ENCODE measurements at regions not wholly inside any gene's neighbourhood (a gene's known extent, or its start where the extent isn't known, plus 50 kb on each side); places are given as distances from the start of the nearest gene placed in this dataset.

- Histone ChIP-seq H3K9me3 (ENCODE audit: low read depth, low read length) (peaks cover 8% of the 10 kb centered on the region), H3K4me3 (ENCODE audit: low read length) (no peak overlapping the region), H3K27me3 (ENCODE audit: insufficient read depth, low read length) (no peaks in the 10 kb centered on the region), H3K4me1 (ENCODE audit: insufficient read depth, low read length) (peaks cover 10% of the 10 kb centered on the region)
These were observed 121.5 kb upstream of the EGLN3 start for GRCh38 chr14:34072401-34072800.

- no peaks in the 10 kb centered on the region for H3K27me3 ChIP-seq (ENCODE audit: insufficient read depth, low read length)
- H3K4me1 ChIP-seq (ENCODE audit: insufficient read depth, low read length), result peaks cover 10% of the 10 kb centered on the region
- H3K4me3 ChIP-seq (ENCODE audit: low read length), result no peak overlapping the region
- peaks cover 8% of the 10 kb centered on the region for H3K9me3 ChIP-seq (ENCODE audit: low read depth, low read length)
These were observed 120.1 kb upstream of the EGLN3 start for GRCh38 chr14:34070917-34071407.

GRCh38 chr14:34069854-34070582 is 119.1 kb upstream of the EGLN3 start:
- Histone ChIP-seq H3K27me3 (ENCODE audit: insufficient read depth, low read length) (no peaks in the 10 kb centered on the region), H3K4me1 (ENCODE audit: insufficient read depth, low read length) (peaks cover 6% of the 10 kb centered on the region), H3K9me3 (ENCODE audit: low read depth, low read length) (peaks cover 8% of the 10 kb centered on the region), H3K4me3 (ENCODE audit: low read length) (no peak overlapping the region)

- Histone ChIP-seq H3K9me3 (ENCODE audit: low read depth, low read length) (peaks cover 5% of the 10 kb centered on the region), H3K4me3 (ENCODE audit: low read length) (no peak overlapping the region), H3K4me1 (ENCODE audit: insufficient read depth, low read length) (no peaks in the 10 kb centered on the region), H3K27me3 (ENCODE audit: insufficient read depth, low read length) (no peaks in the 10 kb centered on the region)
These were observed 116.7 kb upstream of the EGLN3 start for GRCh38 chr14:34067587-34067986.

- H3K4me3 ChIP-seq (ENCODE audit: low read length), result no peak overlapping the region
These were observed 115.0 kb upstream of the EGLN3 start for GRCh38 chr14:34065690-34066391.

GRCh38 chr14:34065236-34065635 is 114.4 kb upstream of the EGLN3 start:
- H3K9me3 ChIP-seq (ENCODE audit: low read depth, low read length), result no peaks in the 10 kb centered on the region
- peaks cover 6% of the 10 kb centered on the region for H3K4me1 ChIP-seq (ENCODE audit: insufficient read depth, low read length)
- no peak overlapping the region for H3K4me3 ChIP-seq (ENCODE audit: low read length)
- peaks cover 6% of the 10 kb centered on the region for H3K27me3 ChIP-seq (ENCODE audit: insufficient read depth, low read length)

More at GRCh38 chr14:34065690-34066391, 115.0 kb upstream of the EGLN3 start:
- Histone ChIP-seq H3K9me3 (ENCODE audit: low read depth, low read length) (no peaks in the 10 kb centered on the region), H3K27me3 (ENCODE audit: insufficient read depth, low read length) (peaks cover 6% of the 10 kb centered on the region), H3K4me1 (ENCODE audit: insufficient read depth, low read length) (peaks cover 2% of the 10 kb centered on the region)

- H3K4me1 ChIP-seq (ENCODE audit: insufficient read depth, low read length), result peaks cover 12% of the 10 kb centered on the region
- no peaks in the 10 kb centered on the region for H3K9me3 ChIP-seq (ENCODE audit: low read depth, low read length)
- no peak overlapping the region for H3K4me3 ChIP-seq (ENCODE audit: low read length)
- H3K27me3 ChIP-seq (ENCODE audit: insufficient read depth, low read length), result peaks cover 12% of the 10 kb centered on the region
These were observed 113.5 kb upstream of the EGLN3 start for GRCh38 chr14:34064349-34064748.

- Histone ChIP-seq H3K9me3 (ENCODE audit: low read depth, low read length) (no peaks in the 10 kb centered on the region), H3K27me3 (ENCODE audit: insufficient read depth, low read length) (peaks cover 17% of the 10 kb centered on the region), H3K4me1 (ENCODE audit: insufficient read depth, low read length) (peaks cover 12% of the 10 kb centered on the region), H3K4me3 (ENCODE audit: low read length) (no peak overlapping the region)
These were observed 112.7 kb upstream of the EGLN3 start for GRCh38 chr14:34063470-34064164.

- peaks cover 12% of the 10 kb centered on the region for H3K4me1 ChIP-seq (ENCODE audit: insufficient read depth, low read length)
- H3K27me3 ChIP-seq (ENCODE audit: insufficient read depth, low read length), result peaks cover 17% of the 10 kb centered on the region
- H3K9me3 ChIP-seq (ENCODE audit: low read depth, low read length), result no peaks in the 10 kb centered on the region
- no peak overlapping the region for H3K4me3 ChIP-seq (ENCODE audit: low read length)
These were observed 112.2 kb upstream of the EGLN3 start for GRCh38 chr14:34063042-34063441.

GRCh38 chr14:34062353-34062973 is 111.6 kb upstream of the EGLN3 start:
- Histone ChIP-seq H3K4me3 (ENCODE audit: low read length) (no peak overlapping the region), H3K27me3 (ENCODE audit: insufficient read depth, low read length) (peaks cover 17% of the 10 kb centered on the region), H3K4me1 (ENCODE audit: insufficient read depth, low read length) (peaks cover 12% of the 10 kb centered on the region), H3K9me3 (ENCODE audit: low read depth, low read length) (no peaks in the 10 kb centered on the region)

- H3K4me3 ChIP-seq (ENCODE audit: low read length), result peak overlapping the region; percentile 49
- H3K4me1 ChIP-seq (ENCODE audit: insufficient read depth, low read length), result peaks cover 12% of the 10 kb centered on the region
- H3K27me3 ChIP-seq (ENCODE audit: insufficient read depth, low read length), result peaks cover 17% of the 10 kb centered on the region
- H3K9me3 ChIP-seq (ENCODE audit: low read depth, low read length), result no peaks in the 10 kb centered on the region
These were observed 109.8 kb upstream of the EGLN3 start for GRCh38 chr14:34060651-34060999.

- Histone ChIP-seq H3K27me3 (ENCODE audit: insufficient read depth, low read length) (peaks cover 17% of the 10 kb centered on the region), H3K4me3 (ENCODE audit: low read length) (peak overlapping the region; percentile 49), H3K4me1 (ENCODE audit: insufficient read depth, low read length) (peaks cover 12% of the 10 kb centered on the region), H3K9me3 (ENCODE audit: low read depth, low read length) (no peaks in the 10 kb centered on the region)
These were observed 109.2 kb upstream of the EGLN3 start for GRCh38 chr14:34059925-34060650.

GRCh38 chr14:34059037-34059924 is 108.4 kb upstream of the EGLN3 start:
- Histone ChIP-seq H3K4me3 (ENCODE audit: low read length) (peak overlapping the region; percentile 49), H3K4me1 (ENCODE audit: insufficient read depth, low read length) (peaks cover 12% of the 10 kb centered on the region), H3K9me3 (ENCODE audit: low read depth, low read length) (no peaks in the 10 kb centered on the region), H3K27me3 (ENCODE audit: insufficient read depth, low read length) (peaks cover 17% of the 10 kb centered on the region)

GRCh38 chr14:34058510-34058909 is 107.6 kb upstream of the EGLN3 start:
- Histone ChIP-seq H3K27me3 (ENCODE audit: insufficient read depth, low read length) (peaks cover 17% of the 10 kb centered on the region), H3K4me3 (ENCODE audit: low read length) (no peak overlapping the region), H3K9me3 (ENCODE audit: low read depth, low read length) (no peaks in the 10 kb centered on the region)

More at GRCh38 chr14:34058510-34058909, 107.6 kb upstream of the EGLN3 start:
- H3K4me1 ChIP-seq (ENCODE audit: insufficient read depth, low read length), result peaks cover 12% of the 10 kb centered on the region
